WERI-Rb-1 (cell line): ENCODE measurements at regions not wholly inside any gene's neighbourhood (a gene's known extent, or its start where the extent isn't known, plus 50 kb on each side); places are given as distances from the start of the nearest gene placed in this dataset.

Experiments
- DNase-seq: peaks from one replicate; pipeline ENCODE4 v3.0.0-alpha.2; 2020
- H3K27ac ChIP-seq: fragments of 250-450 bp; sonication (Bioruptor Pico); 2 replicates; pipeline ENCODE4 v1.5.1; 2020; ENCODE audit warnings: mild to moderate bottlenecking, moderate library complexity
- H3K27me3 ChIP-seq: fragments of 250-450 bp; sonication (Bioruptor Pico); 2 replicates; pipeline ENCODE4 v1.5.1; 2021; ENCODE audit warnings: mild to moderate bottlenecking, low read depth, moderate library complexity; ENCODE audit not compliant: insufficient read depth, severe bottlenecking
- H3K36me3 ChIP-seq: fragments of 250-450 bp; sonication (Bioruptor Pico); 2 replicates; pipeline ENCODE4 v1.5.1; 2020; ENCODE audit warnings: mild to moderate bottlenecking, moderate library complexity
- H3K4me3 ChIP-seq: 2 replicates; pipeline ENCODE4 v1.5.1; 2011; ENCODE audit warnings: low read depth, mild to moderate bottlenecking, control low read depth, low read length
- H3K9me3 ChIP-seq: fragments of 250-450 bp; sonication (Bioruptor Pico); 2 replicates; pipeline ENCODE4 v1.5.1; 2021; ENCODE audit warnings: mild to moderate bottlenecking, moderate library complexity; ENCODE audit not compliant: severe bottlenecking
- TF ChIP-seq, protein P1 (sequence below): IDR thresholded peaks from 2 replicates; pipeline ENCODE4 v1.5.1; 2011; ENCODE audit warnings: low read depth, mild to moderate bottlenecking, control low read depth, inconsistent platforms, low read length

DNA sequence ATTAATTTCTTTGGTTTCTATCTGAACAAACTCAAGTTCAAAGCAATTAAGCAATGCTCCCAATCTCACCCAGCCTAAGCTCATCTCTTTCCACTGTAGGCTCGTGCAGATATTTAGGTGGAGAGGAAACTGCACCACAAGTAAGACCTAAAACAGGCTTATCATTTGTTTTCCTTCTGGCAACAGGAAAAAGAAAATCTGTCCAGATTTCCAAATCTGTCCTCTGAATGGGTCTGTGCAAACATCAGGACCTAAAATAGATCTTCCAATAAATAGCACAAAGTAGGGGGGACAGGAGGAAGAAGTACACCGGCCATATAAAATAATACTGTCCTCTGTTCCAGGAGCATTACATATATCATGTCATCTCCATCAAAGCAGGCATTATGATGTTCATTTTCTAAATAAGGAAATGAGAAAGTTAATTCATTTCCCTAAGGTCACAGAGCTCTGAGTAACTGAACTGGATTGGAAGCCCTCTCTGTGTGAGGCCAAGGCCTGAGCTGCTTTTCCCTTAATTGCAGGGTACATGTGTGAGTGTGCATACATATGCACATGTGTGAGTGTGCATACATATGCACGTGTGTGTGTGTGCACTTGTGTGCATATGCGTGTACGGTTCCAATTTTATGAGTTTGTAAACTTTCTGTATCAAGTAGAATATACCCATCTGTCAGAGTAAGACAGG lies 92.8 kb upstream of the PARD3 start:
- no peaks in the 10 kb centered on the region for H3K36me3 ChIP-seq
- no peaks in the 10 kb centered on the region for H3K27me3 ChIP-seq
- no peak for DNase-seq
- H3K27ac ChIP-seq, result no peak overlapping the region
- H3K9me3 ChIP-seq, result no peaks in the 10 kb centered on the region
- TF ChIP-seq, protein P1, sequence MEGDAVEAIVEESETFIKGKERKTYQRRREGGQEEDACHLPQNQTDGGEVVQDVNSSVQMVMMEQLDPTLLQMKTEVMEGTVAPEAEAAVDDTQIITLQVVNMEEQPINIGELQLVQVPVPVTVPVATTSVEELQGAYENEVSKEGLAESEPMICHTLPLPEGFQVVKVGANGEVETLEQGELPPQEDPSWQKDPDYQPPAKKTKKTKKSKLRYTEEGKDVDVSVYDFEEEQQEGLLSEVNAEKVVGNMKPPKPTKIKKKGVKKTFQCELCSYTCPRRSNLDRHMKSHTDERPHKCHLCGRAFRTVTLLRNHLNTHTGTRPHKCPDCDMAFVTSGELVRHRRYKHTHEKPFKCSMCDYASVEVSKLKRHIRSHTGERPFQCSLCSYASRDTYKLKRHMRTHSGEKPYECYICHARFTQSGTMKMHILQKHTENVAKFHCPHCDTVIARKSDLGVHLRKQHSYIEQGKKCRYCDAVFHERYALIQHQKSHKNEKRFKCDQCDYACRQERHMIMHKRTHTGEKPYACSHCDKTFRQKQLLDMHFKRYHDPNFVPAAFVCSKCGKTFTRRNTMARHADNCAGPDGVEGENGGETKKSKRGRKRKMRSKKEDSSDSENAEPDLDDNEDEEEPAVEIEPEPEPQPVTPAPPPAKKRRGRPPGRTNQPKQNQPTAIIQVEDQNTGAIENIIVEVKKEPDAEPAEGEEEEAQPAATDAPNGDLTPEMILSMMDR, result no peak
- H3K4me3 ChIP-seq, result no peak overlapping the region

- H3K27me3 ChIP-seq, result no peaks in the 10 kb centered on the region
- no peak overlapping the region for H3K4me3 ChIP-seq
- H3K27ac ChIP-seq, result peak overlapping the region; percentile 58
- DNase-seq, result peak; percentile 75
- H3K9me3 ChIP-seq, result no peaks in the 10 kb centered on the region
- TF ChIP-seq, protein P1, result no peak
- H3K36me3 ChIP-seq, result no peaks in the 10 kb centered on the region
Observed at GRCh38 chr10:34906067-34906965, 91.2 kb upstream of the PARD3 start.

GRCh38 chr10:34905200-34905927 lies 90.3 kb upstream of the PARD3 start:
- no peak overlapping the region for H3K4me3 ChIP-seq
- peak overlapping the region; percentile 58 for H3K27ac ChIP-seq
- TF ChIP-seq, protein P1, result no peak
- DNase-seq, result no peak
- no peaks in the 10 kb centered on the region for H3K9me3 ChIP-seq
- no peaks in the 10 kb centered on the region for H3K27me3 ChIP-seq
- H3K36me3 ChIP-seq, result no peaks in the 10 kb centered on the region

DNA sequence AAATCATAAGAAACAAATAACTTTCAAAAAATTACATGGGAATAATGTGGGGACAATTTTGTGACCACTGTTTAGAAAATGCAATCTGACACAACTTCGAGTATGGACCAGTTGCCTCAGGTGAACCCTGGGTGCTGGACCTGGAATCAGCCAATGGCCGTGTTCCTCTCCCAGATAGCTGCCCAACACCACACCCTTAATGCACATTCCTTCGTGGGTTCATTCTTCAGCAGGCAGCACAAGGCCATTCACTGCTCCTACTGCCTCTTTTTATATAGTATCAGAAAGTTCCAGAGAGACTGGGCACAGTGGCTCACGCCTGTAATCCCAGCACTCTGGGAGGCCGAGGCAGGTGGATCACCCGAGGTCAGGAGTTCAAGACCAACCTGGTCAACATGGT lies 89.1 kb upstream of the PARD3 start:
- no peaks in the 10 kb centered on the region for H3K9me3 ChIP-seq
- H3K36me3 ChIP-seq, result no peaks in the 10 kb centered on the region
- no peaks in the 10 kb centered on the region for H3K27me3 ChIP-seq
- no peak overlapping the region for H3K27ac ChIP-seq
- H3K4me3 ChIP-seq, result no peak overlapping the region
- no peak for DNase-seq
- TF ChIP-seq, protein P1, result no peak

DNA sequence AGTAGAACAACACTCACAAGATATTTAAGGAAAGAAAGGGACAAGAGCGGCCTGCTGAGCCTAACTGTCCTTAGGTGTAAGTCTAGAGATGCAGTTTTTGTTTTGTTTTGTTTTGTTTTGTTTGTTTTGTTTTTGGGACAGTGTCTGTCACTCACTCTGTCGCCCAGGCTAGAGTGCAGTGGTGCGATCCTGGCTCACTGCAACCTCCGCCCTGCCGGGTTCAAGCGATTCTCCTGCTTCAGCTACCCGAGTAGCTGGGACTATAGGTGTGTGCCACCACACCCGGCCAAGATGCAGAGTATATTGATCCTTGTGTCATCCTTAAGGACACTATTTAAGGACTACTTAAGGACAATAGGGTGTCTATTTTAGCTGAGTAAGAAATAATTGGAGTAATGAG lies 84.1 kb upstream of the PARD3 start:
- TF ChIP-seq, protein P1, result no peak

More for the DNA sequence above, 84.1 kb upstream of the PARD3 start:
- Histone ChIP-seq H3K36me3 (no peaks in the 10 kb centered on the region), H3K27me3 (no peaks in the 10 kb centered on the region), H3K4me3 (no peak overlapping the region), H3K9me3 (no peaks in the 10 kb centered on the region), H3K27ac (no peak overlapping the region)
- DNase-seq, result no peak
